GM18505 (cell line): ENCODE measurements at regions not wholly inside any gene's neighbourhood (a gene's known extent, or its start where the extent isn't known, plus 50 kb on each side); places are given as distances from the start of the nearest gene placed in this dataset.

Experiments
- ATAC-seq: cut with Tn5 transposase; IDR thresholded peaks from one replicate; pipeline ENCODE4 v1.9.1; 2021; ENCODE audit not compliant: unreplicated experiment
- POLR2A ChIP-seq: IDR thresholded peaks from 4 replicates; pipeline ENCODE4 v1.6.1; 2011; ENCODE audit warnings: borderline replicate concordance; ENCODE audit not compliant: insufficient read depth, insufficient read length; ENCODE audit errors: extremely low read depth

- TF ChIP-seq POLR2A = no peak
- ATAC-seq = no peak
Observed at GRCh38 chr22:47283616-47284270, 521.3 kb downstream of the TBC1D22A start.

GRCh38 chr22:47282851-47283250, 520.4 kb downstream of the TBC1D22A start:
- TF ChIP-seq POLR2A = no peak

GRCh38 chr22:47282366-47282765, 519.9 kb downstream of the TBC1D22A start:
- no peak for ATAC-seq
- no peak for TF ChIP-seq POLR2A

More at GRCh38 chr22:47282851-47283250, 520.4 kb downstream of the TBC1D22A start:
- no peak for ATAC-seq

- TF ChIP-seq POLR2A = no peak
- ATAC-seq = no peak
Observed at GRCh38 chr22:47281126-47282106, 519.0 kb downstream of the TBC1D22A start.

- ATAC-seq = no peak
- TF ChIP-seq POLR2A = no peak
Observed at GRCh38 chr22:47280301-47280700, 517.9 kb downstream of the TBC1D22A start.

GRCh38 chr22:47279746-47280145, 517.3 kb downstream of the TBC1D22A start:
- no peak for ATAC-seq
- TF ChIP-seq POLR2A = no peak

- ATAC-seq = no peak
- TF ChIP-seq POLR2A = no peak
Observed at GRCh38 chr22:47279337-47279736, 516.9 kb downstream of the TBC1D22A start.

- ATAC-seq = no peak
- no peak for TF ChIP-seq POLR2A
Observed at GRCh38 chr22:47278655-47279054, 516.2 kb downstream of the TBC1D22A start.

GRCh38 chr22:47277531-47277930, 515.1 kb downstream of the TBC1D22A start:
- no peak for TF ChIP-seq POLR2A
- no peak for ATAC-seq

- TF ChIP-seq POLR2A = no peak
- ATAC-seq = no peak
Observed at GRCh38 chr22:47276991-47277390, 514.5 kb downstream of the TBC1D22A start.

GRCh38 chr22:47276450-47276820, 514.0 kb downstream of the TBC1D22A start:
- TF ChIP-seq POLR2A = no peak
- ATAC-seq = no peak

- no peak for TF ChIP-seq POLR2A
- ATAC-seq = no peak
Observed at GRCh38 chr22:47275605-47276449, 513.4 kb downstream of the TBC1D22A start.

GRCh38 chr22:47274196-47274595, 511.7 kb downstream of the TBC1D22A start:
- ATAC-seq = no peak
- TF ChIP-seq POLR2A = no peak
